ENCODE measurements at regions not wholly inside any gene's neighbourhood (a gene's known extent, or its start where the extent isn't known, plus 50 kb on each side); places are given as distances from the start of the nearest gene placed in this dataset.

DNA sequence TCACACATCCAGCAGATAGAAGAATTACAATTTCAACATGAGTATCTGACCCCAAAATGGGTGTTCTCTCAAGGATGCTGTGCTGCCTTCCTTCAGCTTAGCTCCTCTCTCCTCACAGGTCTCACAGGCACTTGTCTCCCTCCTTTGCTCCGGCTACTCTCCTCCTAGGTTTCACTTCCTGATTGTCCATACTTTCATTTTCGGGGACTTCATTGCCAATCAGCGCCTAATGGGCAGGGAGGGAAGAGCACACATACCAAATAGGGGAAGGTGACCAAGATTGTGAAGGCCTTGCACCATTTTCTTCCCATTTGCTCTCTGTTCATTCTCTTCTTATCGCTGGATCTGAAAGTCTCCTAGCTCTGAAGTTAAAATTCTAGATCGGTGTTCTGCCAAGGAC, 125.4 kb upstream of the EOLA2 start:
- no TSS peak for BruUV-seq (replicated peaks)

DNA sequence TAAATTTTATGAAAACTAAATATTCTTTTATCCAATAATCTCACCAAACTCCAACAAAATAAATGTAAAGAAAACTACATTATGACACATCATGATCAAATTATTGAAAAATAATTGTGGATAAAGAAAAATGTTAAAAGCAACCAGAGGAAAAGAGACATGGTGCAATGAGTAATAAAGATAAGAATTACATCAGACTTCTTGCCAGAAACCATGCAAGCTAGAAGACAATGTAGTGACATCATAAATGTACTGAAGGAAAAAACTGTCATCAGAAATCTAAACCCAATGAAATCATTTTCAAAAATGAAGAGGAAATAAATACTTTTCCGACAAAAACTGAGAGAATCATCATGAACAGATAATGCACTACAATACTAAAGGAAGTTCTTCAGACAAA, 135.9 kb upstream of the EOLA2 start:
- intact Hi-C loops (cut with micrococcal nuclease; ENCODE audit: unreplicated experiment) = no loop called here
- no peak for DNase-seq (ENCODE audit: low read depth, low spot score)
- no peaks in the 10 kb centered on the region; the same call in none of the 2 replicates for H3K27me3 ChIP-seq (ENCODE audit: control insufficient read depth, insufficient read depth, low read length)
- H3K36me3 ChIP-seq (ENCODE audit: control insufficient read depth, insufficient read depth, low read length) = no peaks in the 10 kb centered on the region
- no peak overlapping the region for H3K27ac ChIP-seq (ENCODE audit: low read length)
- no peak overlapping the region for H3K4me3 ChIP-seq (ENCODE audit: low read depth in 2 of 2, low read length in 2 of 2)
- TF ChIP-seq, protein P1, sequence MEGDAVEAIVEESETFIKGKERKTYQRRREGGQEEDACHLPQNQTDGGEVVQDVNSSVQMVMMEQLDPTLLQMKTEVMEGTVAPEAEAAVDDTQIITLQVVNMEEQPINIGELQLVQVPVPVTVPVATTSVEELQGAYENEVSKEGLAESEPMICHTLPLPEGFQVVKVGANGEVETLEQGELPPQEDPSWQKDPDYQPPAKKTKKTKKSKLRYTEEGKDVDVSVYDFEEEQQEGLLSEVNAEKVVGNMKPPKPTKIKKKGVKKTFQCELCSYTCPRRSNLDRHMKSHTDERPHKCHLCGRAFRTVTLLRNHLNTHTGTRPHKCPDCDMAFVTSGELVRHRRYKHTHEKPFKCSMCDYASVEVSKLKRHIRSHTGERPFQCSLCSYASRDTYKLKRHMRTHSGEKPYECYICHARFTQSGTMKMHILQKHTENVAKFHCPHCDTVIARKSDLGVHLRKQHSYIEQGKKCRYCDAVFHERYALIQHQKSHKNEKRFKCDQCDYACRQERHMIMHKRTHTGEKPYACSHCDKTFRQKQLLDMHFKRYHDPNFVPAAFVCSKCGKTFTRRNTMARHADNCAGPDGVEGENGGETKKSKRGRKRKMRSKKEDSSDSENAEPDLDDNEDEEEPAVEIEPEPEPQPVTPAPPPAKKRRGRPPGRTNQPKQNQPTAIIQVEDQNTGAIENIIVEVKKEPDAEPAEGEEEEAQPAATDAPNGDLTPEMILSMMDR (IDR thresholded peaks at IDR 0.05) = no peak
- no peak for TF ChIP-seq POLR2AphosphoS5 (IDR thresholded peaks at IDR 0.05; ENCODE audit: low read depth, low read length)
- TF ChIP-seq TCF7L2 (IDR thresholded peaks at IDR 0.05; ENCODE audit: low read depth, low read length) = no peak
- TF ChIP-seq SIN3A (IDR thresholded peaks at IDR 0.05; ENCODE audit: borderline replicate concordance, insufficient read depth, low read depth, low read length) = no peak
- TF ChIP-seq, protein P2, sequence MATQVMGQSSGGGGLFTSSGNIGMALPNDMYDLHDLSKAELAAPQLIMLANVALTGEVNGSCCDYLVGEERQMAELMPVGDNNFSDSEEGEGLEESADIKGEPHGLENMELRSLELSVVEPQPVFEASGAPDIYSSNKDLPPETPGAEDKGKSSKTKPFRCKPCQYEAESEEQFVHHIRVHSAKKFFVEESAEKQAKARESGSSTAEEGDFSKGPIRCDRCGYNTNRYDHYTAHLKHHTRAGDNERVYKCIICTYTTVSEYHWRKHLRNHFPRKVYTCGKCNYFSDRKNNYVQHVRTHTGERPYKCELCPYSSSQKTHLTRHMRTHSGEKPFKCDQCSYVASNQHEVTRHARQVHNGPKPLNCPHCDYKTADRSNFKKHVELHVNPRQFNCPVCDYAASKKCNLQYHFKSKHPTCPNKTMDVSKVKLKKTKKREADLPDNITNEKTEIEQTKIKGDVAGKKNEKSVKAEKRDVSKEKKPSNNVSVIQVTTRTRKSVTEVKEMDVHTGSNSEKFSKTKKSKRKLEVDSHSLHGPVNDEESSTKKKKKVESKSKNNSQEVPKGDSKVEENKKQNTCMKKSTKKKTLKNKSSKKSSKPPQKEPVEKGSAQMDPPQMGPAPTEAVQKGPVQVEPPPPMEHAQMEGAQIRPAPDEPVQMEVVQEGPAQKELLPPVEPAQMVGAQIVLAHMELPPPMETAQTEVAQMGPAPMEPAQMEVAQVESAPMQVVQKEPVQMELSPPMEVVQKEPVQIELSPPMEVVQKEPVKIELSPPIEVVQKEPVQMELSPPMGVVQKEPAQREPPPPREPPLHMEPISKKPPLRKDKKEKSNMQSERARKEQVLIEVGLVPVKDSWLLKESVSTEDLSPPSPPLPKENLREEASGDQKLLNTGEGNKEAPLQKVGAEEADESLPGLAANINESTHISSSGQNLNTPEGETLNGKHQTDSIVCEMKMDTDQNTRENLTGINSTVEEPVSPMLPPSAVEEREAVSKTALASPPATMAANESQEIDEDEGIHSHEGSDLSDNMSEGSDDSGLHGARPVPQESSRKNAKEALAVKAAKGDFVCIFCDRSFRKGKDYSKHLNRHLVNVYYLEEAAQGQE (IDR thresholded peaks at IDR 0.05; ENCODE audit: insufficient read depth in 1 of 2, low read depth in 2 of 2, low read length in 1 of 2) = no peak
- no TSS peak for BruUV-seq (replicated peaks)
- CTCF ChIA-PET = no interaction called here
- in situ Hi-C loops (cut with HindIII; ENCODE audit: low pct_unique_long_range_greater_than_20kb, low sequenced_read_pairs) = no loop called here
- no peaks in the 10 kb centered on the region for H3K9me3 ChIP-seq (ENCODE audit: control insufficient read depth, insufficient read depth, low read depth, low read length)
- no peaks in the 10 kb centered on the region for H3K4me1 ChIP-seq (ENCODE audit: control insufficient read depth, insufficient read depth, low read length)
- no peak for ATAC-seq
- POLR2A ChIA-PET = no interaction called here

More for the DNA sequence above, 125.4 kb upstream of the EOLA2 start:
- in situ Hi-C loops (cut with HindIII; ENCODE audit: low pct_unique_long_range_greater_than_20kb, low sequenced_read_pairs) (no loop called here), intact Hi-C loops (cut with micrococcal nuclease; ENCODE audit: unreplicated experiment) (no loop called here)
- no peaks in the 10 kb centered on the region for H3K4me1 ChIP-seq (ENCODE audit: control insufficient read depth, insufficient read depth, low read length)
- H3K27ac ChIP-seq (ENCODE audit: low read length) = no peak overlapping the region
- H3K4me3 ChIP-seq (ENCODE audit: low read depth in 2 of 2, low read length in 2 of 2) = no peak overlapping the region
- ATAC-seq (no peak), DNase-seq (ENCODE audit: low read depth, low spot score) (no peak)
- ChIA-PET POLR2A (no interaction called here), CTCF (no interaction called here)
- H3K27me3 ChIP-seq (ENCODE audit: control insufficient read depth, insufficient read depth, low read length) = no peaks in the 10 kb centered on the region
- H3K36me3 ChIP-seq (ENCODE audit: control insufficient read depth, insufficient read depth, low read length) = no peaks in the 10 kb centered on the region
- TF ChIP-seq, protein P1 (IDR thresholded peaks at IDR 0.05) = no peak
- TF ChIP-seq SIN3A (IDR thresholded peaks at IDR 0.05; ENCODE audit: borderline replicate concordance, insufficient read depth, low read depth, low read length) (no peak), TCF7L2 (IDR thresholded peaks at IDR 0.05; ENCODE audit: low read depth, low read length) (no peak), POLR2AphosphoS5 (IDR thresholded peaks at IDR 0.05; ENCODE audit: low read depth, low read length) (no peak)
- TF ChIP-seq, protein P2 (IDR thresholded peaks at IDR 0.05; ENCODE audit: insufficient read depth in 1 of 2, low read depth in 2 of 2, low read length in 1 of 2) = no peak
- no peaks in the 10 kb centered on the region for H3K9me3 ChIP-seq (ENCODE audit: control insufficient read depth, insufficient read depth, low read depth, low read length)

All from Panc1 (cell line).